Ishikawa (cell line): ENCODE measurements at regions not wholly inside any gene's neighbourhood (a gene's known extent, or its start where the extent isn't known, plus 50 kb on each side); places are given as distances from the start of the nearest gene placed in this dataset.

ENCODE experiments used
- CEBPB ChIP-seq: IDR thresholded peaks from 2 replicates; pipeline ENCODE4 v1.6.1; 2012
- CREB1 ChIP-seq: IDR thresholded peaks from 2 replicates; pipeline ENCODE4 v1.6.1; 2012; ENCODE audit warnings: low read depth
- EGR1 ChIP-seq: IDR thresholded peaks from 2 replicates; pipeline ENCODE4 v1.6.1; 2012
- EP300 ChIP-seq: IDR thresholded peaks from 2 replicates; pipeline ENCODE4 v1.6.1; 2012; ENCODE audit warnings: borderline replicate concordance
- FOXM1 ChIP-seq: IDR thresholded peaks from 2 replicates; pipeline ENCODE4 v1.6.1; 2012; ENCODE audit warnings: low read depth, borderline replicate concordance
- NFIC ChIP-seq: IDR thresholded peaks from 2 replicates; pipeline ENCODE4 v1.6.1; 2012
- RAD21 ChIP-seq: IDR thresholded peaks from 2 replicates; pipeline ENCODE4 v1.6.1; 2012; ENCODE audit warnings: low read depth
- REST ChIP-seq: IDR thresholded peaks from 2 replicates; pipeline ENCODE4 v1.6.1; 2012; ENCODE audit warnings: low read depth, mild to moderate bottlenecking
- TAF1 ChIP-seq: IDR thresholded peaks from 2 replicates; pipeline ENCODE4 v1.6.1; 2012; ENCODE audit warnings: low read depth, mild to moderate bottlenecking
- TCF12 ChIP-seq: IDR thresholded peaks from 2 replicates; pipeline ENCODE4 v1.6.1; 2012; ENCODE audit warnings: low read depth
- TEAD4 ChIP-seq: IDR thresholded peaks from 2 replicates; pipeline ENCODE4 v1.6.1; 2012
- USF1 ChIP-seq: IDR thresholded peaks from 2 replicates; pipeline ENCODE4 v1.6.1; 2012
- YY1 ChIP-seq: IDR thresholded peaks from 2 replicates; pipeline ENCODE4 v1.6.1; 2012; ENCODE audit warnings: low read depth
- ZBTB7A ChIP-seq: IDR thresholded peaks from 2 replicates; pipeline ENCODE4 v1.6.1; 2012; ENCODE audit warnings: low read depth
- TF ChIP-seq, protein P1 (sequence below): IDR thresholded peaks from 2 replicates; pipeline ENCODE4 v1.6.1; 2012

- TF ChIP-seq, protein P1, sequence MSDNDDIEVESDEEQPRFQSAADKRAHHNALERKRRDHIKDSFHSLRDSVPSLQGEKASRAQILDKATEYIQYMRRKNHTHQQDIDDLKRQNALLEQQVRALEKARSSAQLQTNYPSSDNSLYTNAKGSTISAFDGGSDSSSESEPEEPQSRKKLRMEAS = no peak
- no peak for TF ChIP-seq NFIC
- TF ChIP-seq REST = no peak
- TF ChIP-seq USF1 = no peak
- no peak for TF ChIP-seq EP300
These were observed 51.1 kb downstream of the DOP1B start for GRCh38 chr21:36207577-36208320.

DNA sequence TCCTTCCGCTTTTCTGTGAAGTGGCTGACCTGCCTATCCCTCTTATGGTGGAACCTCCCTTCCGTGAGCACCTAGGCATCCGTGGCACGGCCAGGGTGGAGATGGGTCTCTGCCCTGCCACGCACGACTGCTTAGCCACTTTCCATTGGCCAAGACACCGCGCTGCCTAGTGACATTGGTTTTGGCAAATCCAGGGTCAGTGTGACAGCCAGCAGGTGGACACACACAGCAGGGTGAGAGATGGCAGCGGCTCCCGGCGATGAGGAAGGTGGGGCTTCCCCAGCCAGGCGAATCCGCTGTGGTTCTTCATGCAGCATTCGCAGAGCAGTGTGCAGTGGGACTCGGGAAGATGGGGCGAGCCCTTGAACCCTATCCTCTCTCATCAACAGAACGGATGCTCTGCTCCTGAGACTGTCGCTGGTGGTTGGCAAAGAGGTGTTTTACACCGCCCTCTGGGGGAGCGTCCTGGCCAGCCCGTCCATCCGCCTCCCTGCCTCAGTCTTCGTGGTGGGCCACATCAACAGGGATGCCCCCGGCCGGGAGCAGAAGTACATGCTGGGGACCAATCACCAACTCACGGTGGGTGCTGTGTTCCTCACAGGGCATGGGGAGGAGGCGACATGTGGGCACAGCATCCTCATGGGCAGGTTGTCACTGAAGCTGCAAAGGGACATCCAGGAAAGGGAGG is 51.8 kb downstream of the DOP1B start:
- TF ChIP-seq FOXM1 = no peak
- TF ChIP-seq REST = no peak
- no peak for TF ChIP-seq EGR1
- no peak for TF ChIP-seq YY1
- TF ChIP-seq, protein P1 = no peak
- no peak for TF ChIP-seq TAF1
- no peak for TF ChIP-seq EP300
- TF ChIP-seq USF1 = no peak
- TF ChIP-seq ZBTB7A = no peak
- TF ChIP-seq CEBPB = no peak
- no peak for TF ChIP-seq TCF12
- TF ChIP-seq NFIC = no peak
- TF ChIP-seq RAD21 = no peak
- TF ChIP-seq TEAD4 = no peak
- no peak for TF ChIP-seq CREB1

DNA sequence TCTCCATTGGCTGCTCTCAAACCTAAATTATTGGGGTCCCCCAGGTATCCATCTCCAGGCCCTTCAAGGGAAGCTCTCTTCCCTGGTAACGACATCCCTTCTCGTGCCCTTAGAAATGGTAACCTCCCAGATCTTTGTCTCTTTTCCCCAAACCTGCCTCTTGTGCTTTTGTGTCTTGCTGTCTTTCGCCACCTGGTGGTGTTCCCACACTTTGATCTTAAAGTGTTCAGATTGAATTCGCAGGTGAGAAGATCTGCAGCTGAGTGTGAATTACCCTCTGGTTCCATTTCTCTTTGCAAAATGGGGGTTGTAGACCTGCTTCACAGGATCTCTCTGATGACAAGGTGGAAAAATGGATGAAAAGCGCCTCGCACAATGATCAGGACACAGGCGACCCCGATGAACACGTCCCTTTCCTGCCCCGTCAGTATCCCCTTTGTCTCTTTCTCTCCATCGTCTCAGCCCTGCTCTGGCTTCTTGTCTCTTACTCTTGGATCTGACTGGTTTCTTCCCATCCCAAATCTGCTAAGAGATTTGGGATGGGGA is 53.1 kb downstream of the DOP1B start:
- TF ChIP-seq CEBPB (no peak), TCF12 (no peak), RAD21 (peak; percentile 78), YY1 (no peak)
- TF ChIP-seq, protein P1 = no peak

- TF ChIP-seq TAF1 = no peak
- no peak for TF ChIP-seq EGR1
- no peak for TF ChIP-seq USF1
These were observed 54.4 kb downstream of the DOP1B start for GRCh38 chr21:36210779-36211659.
